DMS53 (cell line): ENCODE measurements at regions not wholly inside any gene's neighbourhood (a gene's known extent, or its start where the extent isn't known, plus 50 kb on each side); places are given as distances from the start of the nearest gene placed in this dataset.

Experiments
- DNase-seq: peaks from one replicate; lab custom pipeline; 2025; lab: John Stamatoyannopoulos, UW

- no peak for DNase-seq
Measured at GRCh38 chr4:56206258-56206657, 181.0 kb downstream of the AASDH start.

DNA sequence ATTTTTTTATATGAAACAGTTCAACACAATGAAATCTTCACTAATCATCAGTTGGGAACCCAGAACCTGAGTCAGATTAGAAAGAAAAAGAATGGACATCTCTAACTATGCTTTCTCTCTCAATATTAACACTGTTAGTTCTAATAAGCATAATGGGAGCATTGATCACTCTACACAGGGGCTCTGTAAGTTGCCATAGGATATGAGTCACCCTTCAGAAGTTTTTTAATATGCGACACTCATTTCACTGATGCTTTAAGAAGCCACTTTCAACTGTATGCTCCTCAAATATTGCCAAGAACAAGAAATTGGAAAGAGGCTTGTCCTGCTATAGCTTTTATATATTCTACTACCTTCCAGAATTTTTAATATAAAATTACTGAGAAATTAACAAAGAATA, 187.0 kb downstream of the AASDH start:
- DNase-seq = no peak

DNA sequence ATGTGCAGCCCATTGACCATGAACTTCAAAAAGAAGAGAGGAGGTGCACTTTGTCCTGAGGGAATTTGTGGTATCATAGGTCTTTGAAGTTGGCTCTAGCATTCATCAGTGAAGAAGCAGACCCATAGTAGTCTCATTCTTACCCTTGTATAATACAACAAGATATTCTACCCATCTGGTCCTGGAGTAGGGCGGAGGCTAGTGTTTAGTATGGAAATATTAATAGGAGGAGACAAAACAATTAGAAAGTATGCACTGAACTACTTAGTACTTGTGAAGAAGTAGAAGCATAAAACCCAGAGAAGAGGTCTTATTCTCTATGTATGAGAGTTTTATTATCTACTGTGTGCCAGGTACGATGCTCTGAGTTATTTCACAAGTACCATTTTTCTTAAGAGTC, 189.0 kb downstream of the AASDH start:
- DNase-seq = no peak

DNA sequence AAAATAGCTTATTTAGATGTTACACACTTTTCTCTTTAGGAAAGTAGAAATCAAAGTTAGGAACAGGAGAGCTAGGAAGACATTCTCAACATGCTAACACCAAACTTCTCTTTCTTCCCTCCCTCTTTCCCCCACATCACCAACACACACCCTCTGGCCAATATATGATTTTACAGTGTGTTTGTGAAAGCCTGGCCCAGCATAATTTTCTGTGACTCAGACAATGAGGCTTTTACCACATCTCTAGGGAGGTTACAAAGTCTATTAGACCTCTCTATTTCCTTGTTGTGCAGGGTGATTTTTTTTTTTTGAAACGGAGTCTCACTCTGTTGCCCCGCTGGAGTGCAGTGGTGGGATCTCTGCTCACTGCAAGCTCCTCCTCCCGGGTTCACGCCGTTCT, 189.9 kb downstream of the AASDH start:
- DNase-seq = no peak

- DNase-seq = no peak
Measured at GRCh38 chr4:56195025-56195424, 192.3 kb downstream of the AASDH start.

DNA sequence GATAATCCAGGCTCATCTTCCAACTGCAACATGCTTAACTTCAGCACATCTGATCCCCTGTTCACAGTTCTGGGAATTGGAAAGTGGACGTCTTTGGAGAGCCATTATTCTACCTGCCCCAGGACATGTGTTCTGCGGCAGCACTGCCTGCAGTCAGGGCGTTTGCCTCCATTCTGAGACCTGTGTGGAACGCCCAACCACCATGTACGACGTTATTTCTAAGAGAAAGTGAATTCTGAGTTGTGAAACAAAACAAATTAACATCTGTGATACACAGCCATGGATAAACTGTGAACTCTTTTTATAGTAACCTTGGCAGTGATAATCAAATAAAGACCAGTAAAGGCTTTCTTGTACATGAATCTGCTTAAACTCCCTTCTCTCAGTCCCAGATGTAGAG, 195.8 kb downstream of the AASDH start:
- no peak for DNase-seq

- no peak for DNase-seq
Measured at GRCh38 chr4:56187688-56188087, 199.6 kb downstream of the AASDH start.

DNA sequence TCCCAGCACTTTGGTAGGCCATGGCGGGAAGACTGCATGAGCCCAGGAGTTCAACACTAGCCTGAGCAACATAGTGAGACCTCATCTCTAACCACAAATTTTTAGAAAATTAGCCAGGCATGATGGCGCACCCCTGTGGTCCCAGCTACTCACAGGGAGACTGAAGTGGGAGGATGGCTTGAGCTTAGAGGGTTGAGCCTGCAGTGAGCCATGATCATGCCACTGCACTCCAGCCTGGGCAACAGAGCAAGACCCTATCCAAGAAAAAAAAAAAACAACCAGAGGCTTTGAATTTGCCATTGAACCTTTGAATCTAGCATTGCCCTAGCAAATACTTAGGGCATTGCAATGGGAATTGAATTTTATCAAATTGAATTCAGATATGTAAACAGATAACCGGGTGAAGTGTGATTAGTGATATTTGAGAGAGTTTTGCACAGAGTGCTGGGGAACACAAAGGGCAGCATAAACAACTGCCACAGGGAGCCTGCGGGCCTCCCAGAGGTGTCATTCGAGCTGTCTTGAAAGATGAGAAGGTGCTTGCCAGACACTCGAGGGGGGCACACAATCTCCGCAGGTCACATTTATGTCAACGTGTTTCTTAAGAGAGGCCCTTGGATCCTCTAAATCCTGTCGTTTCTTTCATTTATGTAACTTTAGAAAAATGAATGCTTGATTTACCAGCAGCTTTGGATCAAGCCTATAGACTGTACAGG, 200.3 kb downstream of the AASDH start:
- no peak for DNase-seq

DNA sequence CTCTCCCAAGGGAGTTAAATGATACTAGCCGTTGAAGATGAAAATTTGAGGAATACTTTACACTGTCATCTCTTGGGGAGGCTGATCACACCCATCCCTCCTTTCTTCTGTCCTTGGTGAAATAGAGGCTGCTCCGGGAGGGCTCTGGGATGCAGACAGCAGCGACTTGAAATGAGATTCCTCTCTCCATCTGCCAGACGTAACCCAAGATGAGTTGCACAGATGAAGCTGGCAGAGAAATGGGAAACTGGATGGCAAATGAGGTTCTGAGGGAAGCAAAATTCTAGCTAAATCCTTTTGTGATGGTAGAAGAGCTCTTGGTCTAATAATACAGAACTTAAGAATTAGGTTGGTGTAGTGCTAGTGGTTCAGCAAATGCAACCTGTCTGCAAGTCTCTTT, 201.4 kb downstream of the AASDH start:
- no peak for DNase-seq

DNA sequence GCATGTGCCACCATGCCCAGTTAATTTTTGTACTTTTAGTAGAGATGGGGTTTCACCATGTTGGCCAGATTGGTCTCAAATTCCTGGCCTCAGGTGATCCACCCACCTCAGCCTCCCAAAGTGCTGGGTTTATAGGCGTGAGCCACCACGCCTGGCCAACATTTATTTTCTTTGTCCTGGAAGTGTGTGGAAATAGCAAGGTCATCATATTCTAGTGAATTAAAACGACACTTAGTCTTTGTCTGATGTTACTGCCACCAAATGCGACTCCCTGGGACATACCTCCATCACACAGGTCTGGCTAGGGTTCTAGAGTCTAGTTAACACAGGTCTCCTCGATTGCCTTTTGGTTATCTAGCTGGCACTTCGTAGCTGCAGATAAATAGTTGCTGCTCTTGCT, 203.1 kb downstream of the AASDH start:
- no peak for DNase-seq

GRCh38 chr4:56183344-56183959, 203.8 kb downstream of the AASDH start:
- DNase-seq = peak; percentile 31

GRCh38 chr4:56182356-56182755, 204.9 kb downstream of the AASDH start:
- no peak for DNase-seq

DNA sequence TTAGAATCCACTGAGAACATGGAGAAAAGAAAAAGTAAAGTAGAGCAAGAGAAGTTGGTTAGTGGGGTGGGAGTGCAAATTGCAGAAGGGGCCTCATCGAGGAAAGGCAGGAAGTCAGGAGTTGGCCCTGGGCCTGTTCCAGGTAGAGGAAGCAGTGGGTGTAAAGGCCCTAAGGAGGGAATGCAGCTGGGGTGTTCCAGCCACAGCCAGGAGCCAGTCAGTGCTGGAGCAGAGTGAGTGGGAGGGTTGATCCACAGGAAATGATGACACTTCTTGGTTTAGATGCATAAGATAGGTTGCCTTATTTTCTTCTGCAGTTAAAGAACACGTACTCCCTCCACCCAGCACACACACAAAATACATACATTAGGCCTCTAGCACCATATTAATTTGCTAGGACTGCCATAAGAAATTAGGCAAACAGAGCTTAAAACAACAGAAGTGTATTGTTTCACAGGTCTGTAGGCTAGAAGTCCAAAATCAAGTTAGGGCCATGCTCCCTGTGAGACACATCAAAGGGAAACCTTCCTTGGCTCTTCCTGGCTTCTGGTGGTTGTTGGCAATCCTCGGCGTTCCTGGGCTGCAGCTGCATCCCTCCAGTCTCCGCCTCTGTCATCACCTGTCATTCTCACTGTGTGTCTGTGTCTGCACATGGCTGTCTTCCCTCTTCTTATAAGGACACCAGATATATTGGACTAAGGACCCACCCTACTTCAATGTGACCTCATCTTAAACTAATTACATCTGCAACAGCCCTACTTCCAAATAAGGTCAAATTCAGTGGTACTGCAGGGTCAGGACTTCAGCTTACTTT, 205.9 kb downstream of the AASDH start:
- DNase-seq = peak; percentile 4

DNA sequence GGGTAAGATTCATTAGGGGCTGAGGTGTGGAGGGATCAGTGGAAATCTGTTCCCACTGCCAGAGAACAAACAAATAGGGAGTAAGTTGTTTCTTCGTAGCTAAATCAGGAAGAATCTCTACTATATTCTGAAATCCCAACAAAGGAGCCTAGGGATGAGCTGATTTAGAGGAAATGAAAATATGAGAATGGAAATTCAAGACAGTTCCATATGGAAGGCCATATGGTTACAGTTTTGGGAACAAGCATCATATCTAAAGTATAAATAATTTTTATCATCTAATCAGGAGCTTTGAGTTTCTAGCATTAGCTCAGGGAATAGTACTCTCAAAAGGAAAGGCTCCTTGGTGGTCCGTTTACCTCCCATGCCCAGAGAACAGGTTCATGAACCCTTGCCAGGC, 218.2 kb downstream of the AASDH start:
- DNase-seq = no peak

- no peak for DNase-seq
Measured at GRCh38 chr4:56164907-56165306, 216.2 kb downstream of the CEP135 start.

GRCh38 chr4:56160636-56161035, 211.9 kb downstream of the CEP135 start:
- DNase-seq = no peak

DNA sequence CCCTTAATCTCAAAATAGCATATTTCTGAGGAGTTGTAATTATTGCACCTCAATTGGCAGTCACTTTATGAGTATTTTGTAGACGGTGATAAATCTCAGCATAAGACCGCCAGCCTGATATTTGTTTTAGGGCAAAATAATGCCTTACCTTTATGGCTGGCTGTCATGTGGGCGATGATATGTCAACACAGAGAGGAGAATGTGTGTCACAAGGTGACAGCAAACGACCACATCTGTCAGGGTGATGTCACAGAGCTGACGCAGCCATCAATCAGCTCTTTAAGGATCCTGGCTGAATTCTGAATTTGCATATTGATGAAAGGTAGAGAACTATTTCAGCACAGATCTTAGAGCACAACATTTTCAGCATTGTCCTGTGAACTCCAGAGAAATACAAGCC, 209.7 kb downstream of the CEP135 start:
- peak; percentile 8 for DNase-seq

- no peak for DNase-seq
Measured at GRCh38 chr4:56156141-56156540, 207.4 kb downstream of the CEP135 start.

GRCh38 chr4:56155432-56155831, 206.7 kb downstream of the CEP135 start:
- no peak for DNase-seq

GRCh38 chr4:56149591-56149990, 200.8 kb downstream of the CEP135 start:
- DNase-seq = no peak

DNA sequence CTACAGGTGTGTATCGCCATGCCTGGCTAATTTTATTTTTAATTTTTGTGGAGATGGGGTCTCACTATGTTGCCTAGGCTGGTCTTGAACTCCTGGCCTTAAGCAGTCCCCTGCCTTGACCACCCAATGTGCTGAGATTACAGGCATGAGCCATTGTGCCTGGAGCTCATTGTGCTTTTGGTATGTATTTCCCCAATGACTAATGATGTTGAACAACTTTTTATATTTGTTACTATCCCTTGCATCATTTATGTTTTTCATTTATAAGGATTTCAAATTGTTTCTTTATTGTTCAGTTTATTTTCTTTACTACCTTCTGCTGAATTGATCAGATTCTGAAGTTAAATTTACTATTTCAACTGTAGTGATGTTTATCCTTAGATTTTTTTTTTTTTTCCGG, 199.7 kb downstream of the CEP135 start:
- no peak for DNase-seq

DNA sequence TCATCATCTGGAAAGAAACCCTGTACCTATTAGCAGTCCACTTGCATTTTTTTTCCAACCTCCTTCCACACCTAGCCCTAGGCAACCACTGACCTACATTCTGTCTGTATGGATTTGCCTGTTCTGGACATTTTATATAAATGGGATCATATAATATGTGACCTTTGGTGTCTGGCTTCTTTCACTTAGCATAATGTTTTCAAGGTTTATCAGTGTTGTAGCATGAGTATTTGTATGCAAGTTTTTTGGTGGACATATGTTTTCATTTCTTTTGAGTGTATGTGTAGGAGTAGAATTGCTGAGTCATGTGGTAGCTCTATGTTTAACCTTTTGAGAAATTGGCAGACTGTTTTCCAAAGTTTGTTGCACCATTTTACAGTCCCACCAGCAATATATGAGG, 198.6 kb downstream of the CEP135 start:
- DNase-seq = no peak

DNA sequence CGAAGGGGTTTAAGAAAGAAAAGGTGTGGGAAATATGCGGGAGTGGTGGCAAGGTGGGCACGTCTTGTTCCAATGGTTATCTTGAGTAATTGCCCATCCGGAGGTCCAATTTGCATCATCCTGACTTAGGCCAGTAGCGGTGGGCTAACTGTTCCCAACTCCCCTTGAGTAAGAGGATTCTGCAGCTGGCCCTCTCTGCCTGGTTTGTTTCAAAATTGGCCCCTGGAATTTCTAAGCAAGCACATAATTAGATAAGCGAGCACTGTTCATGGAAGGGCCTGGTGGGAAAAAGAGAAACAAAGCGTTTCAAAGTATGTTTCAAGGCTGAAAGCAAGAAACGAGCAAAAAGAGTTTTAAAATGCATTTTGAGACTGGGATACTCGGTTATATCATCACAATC, 198.2 kb downstream of the CEP135 start:
- no peak for DNase-seq
